ENCODE measurements at regions not wholly inside any gene's neighbourhood (a gene's known extent, or its start where the extent isn't known, plus 50 kb on each side); places are given as distances from the start of the nearest gene placed in this dataset.

DNA sequence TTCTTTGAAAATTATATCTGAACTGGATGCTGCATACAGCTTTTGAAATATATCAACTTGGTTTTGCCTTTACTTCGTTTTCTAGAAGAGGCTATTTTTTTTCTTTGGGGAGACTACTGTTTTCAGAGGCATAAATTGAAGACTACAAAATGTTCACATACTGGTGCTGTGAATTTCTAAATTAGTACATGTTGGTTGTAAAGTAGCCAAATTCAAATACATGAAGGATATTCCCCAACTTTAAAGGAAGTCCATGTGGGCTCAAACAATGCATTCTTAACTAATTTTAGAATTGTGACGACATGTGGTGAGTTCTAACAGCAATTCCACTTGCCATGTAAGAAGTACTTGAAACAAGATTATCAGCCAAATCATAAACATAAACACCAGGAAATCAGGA is 295.7 kb downstream of the TUSC7 start:
- TF ChIP-seq POLR2A (IDR thresholded peaks at IDR 0.05), result no peak
- TF ChIP-seq, protein P1, sequence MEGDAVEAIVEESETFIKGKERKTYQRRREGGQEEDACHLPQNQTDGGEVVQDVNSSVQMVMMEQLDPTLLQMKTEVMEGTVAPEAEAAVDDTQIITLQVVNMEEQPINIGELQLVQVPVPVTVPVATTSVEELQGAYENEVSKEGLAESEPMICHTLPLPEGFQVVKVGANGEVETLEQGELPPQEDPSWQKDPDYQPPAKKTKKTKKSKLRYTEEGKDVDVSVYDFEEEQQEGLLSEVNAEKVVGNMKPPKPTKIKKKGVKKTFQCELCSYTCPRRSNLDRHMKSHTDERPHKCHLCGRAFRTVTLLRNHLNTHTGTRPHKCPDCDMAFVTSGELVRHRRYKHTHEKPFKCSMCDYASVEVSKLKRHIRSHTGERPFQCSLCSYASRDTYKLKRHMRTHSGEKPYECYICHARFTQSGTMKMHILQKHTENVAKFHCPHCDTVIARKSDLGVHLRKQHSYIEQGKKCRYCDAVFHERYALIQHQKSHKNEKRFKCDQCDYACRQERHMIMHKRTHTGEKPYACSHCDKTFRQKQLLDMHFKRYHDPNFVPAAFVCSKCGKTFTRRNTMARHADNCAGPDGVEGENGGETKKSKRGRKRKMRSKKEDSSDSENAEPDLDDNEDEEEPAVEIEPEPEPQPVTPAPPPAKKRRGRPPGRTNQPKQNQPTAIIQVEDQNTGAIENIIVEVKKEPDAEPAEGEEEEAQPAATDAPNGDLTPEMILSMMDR (IDR thresholded peaks at IDR 0.05), result no peak
